SK-N-SH treated with all-trans-retinoic acid at 6 μM for 48 hours (cell line): ENCODE measurements at regions not wholly inside any gene's neighbourhood (a gene's known extent, or its start where the extent isn't known, plus 50 kb on each side); places are given as distances from the start of the nearest gene placed in this dataset.

Experiments used
- ATAC-seq: fragments of 200-7000 bp; cut with Tn5 transposase; 3 replicates; pipeline ENCODE4 v1.9.1; 2020; ENCODE audit warnings: mild to moderate bottlenecking, moderate library complexity
- ARNTL ChIP-seq: fragments of 450-650 bp; formaldehyde crosslinking; IDR thresholded peaks from 2 replicates; pipeline ENCODE4 v1.5.0; 2020; ENCODE audit warnings: low read depth, mild to moderate bottlenecking, moderate library complexity, borderline replicate concordance
- BACH2 ChIP-seq: fragments of 250-450 bp; sonication (Bioruptor Pico); IDR thresholded peaks from 2 replicates; pipeline ENCODE4 v1.9.0; 2021; ENCODE audit warnings: mild to moderate bottlenecking, borderline replicate concordance
- CSDC2 ChIP-seq: fragments of 250-450 bp; sonication (Bioruptor Pico); IDR thresholded peaks from 2 replicates; pipeline ENCODE4 v1.5.0; 2020; ENCODE audit warnings: mild to moderate bottlenecking, moderate library complexity
- CSRNP3 ChIP-seq: fragments of 250-450 bp; sonication (Bioruptor Pico); IDR thresholded peaks from 2 replicates; pipeline ENCODE4 v1.5.1; 2021; ENCODE audit warnings: mild to moderate bottlenecking, moderate library complexity
- ESRRG ChIP-seq: fragments of 250-450 bp; sonication (Bioruptor Pico); IDR thresholded peaks from 2 replicates; pipeline ENCODE4 v1.6.1; 2021; ENCODE audit warnings: mild to moderate bottlenecking
- GLIS3 ChIP-seq: fragments of 250-450 bp; sonication (Bioruptor Pico); IDR thresholded peaks from 2 replicates; pipeline ENCODE4 v1.5.0; 2020; ENCODE audit warnings: mild to moderate bottlenecking, moderate library complexity
- ISL1 ChIP-seq: fragments of 250-450 bp; sonication (Bioruptor Pico); IDR thresholded peaks from 2 replicates; pipeline ENCODE4 v2.1.2; 2022; ENCODE audit warnings: mild to moderate bottlenecking, moderate library complexity
- OSR1 ChIP-seq: fragments of 250-450 bp; sonication (Bioruptor Pico); IDR thresholded peaks from 2 replicates; pipeline ENCODE4 v1.8.0; 2022; ENCODE audit warnings: moderate library complexity, mild to moderate bottlenecking, inconsistent platforms
- POU6F1 ChIP-seq: fragments of 250-450 bp; sonication (Bioruptor Pico); IDR thresholded peaks from 2 replicates; pipeline ENCODE4 v1.8.0; 2021; ENCODE audit warnings: low read depth, mild to moderate bottlenecking, moderate library complexity, borderline replicate concordance
- PPARA ChIP-seq: fragments of 250-450 bp; sonication (Bioruptor Pico); IDR thresholded peaks from 2 replicates; pipeline ENCODE4 v1.5.0; 2020; ENCODE audit warnings: mild to moderate bottlenecking, borderline replicate concordance
- RARB ChIP-seq: fragments of 250-450 bp; sonication (Bioruptor Pico); IDR thresholded peaks from 2 replicates; pipeline ENCODE4 v1.8.0; 2021; ENCODE audit warnings: mild to moderate bottlenecking, moderate library complexity
- SNAI2 ChIP-seq: fragments of 250-450 bp; sonication (Bioruptor Pico); IDR thresholded peaks from 2 replicates; pipeline ENCODE4 v1.5.0; 2020; ENCODE audit warnings: mild to moderate bottlenecking, moderate library complexity
- TCF4 ChIP-seq: fragments of 250-450 bp; sonication (Bioruptor Pico); IDR thresholded peaks from 2 replicates; pipeline ENCODE4 v1.8.0; 2021; ENCODE audit warnings: mild to moderate bottlenecking, moderate library complexity, borderline replicate concordance
- TSHZ2 ChIP-seq: fragments of 250-450 bp; sonication (Bioruptor Pico); IDR thresholded peaks from 2 replicates; pipeline ENCODE4 v1.5.0; 2020; ENCODE audit warnings: mild to moderate bottlenecking, moderate library complexity
- ZC3H10 ChIP-seq: fragments of 250-450 bp; sonication (Bioruptor Pico); IDR thresholded peaks from 2 replicates; pipeline ENCODE4 v1.5.1; 2021; ENCODE audit warnings: mild to moderate bottlenecking, moderate library complexity
- ZFP3 ChIP-seq: fragments of 250-450 bp; sonication (Bioruptor Pico); IDR thresholded peaks from 2 replicates; pipeline ENCODE4 v1.5.0; 2020; ENCODE audit warnings: mild to moderate bottlenecking, moderate library complexity
- ZFP30 ChIP-seq: fragments of 450-650 bp; formaldehyde crosslinking; IDR thresholded peaks from 2 replicates; pipeline ENCODE4 v1.5.0; 2022; ENCODE audit warnings: mild to moderate bottlenecking, moderate library complexity
- ZNF565 ChIP-seq: fragments of 450-650 bp; formaldehyde crosslinking; conservative IDR thresholded peaks from 2 replicates; pipeline ENCODE4 v1.5.0; 2020; ENCODE audit warnings: low read depth, mild to moderate bottlenecking, moderate library complexity
- ZNF70 ChIP-seq: fragments of 450-650 bp; formaldehyde crosslinking; IDR thresholded peaks from 2 replicates; pipeline ENCODE4 v1.5.0; 2020; ENCODE audit warnings: mild to moderate bottlenecking, moderate library complexity
- ZNF8 ChIP-seq: fragments of 450-650 bp; formaldehyde crosslinking; IDR thresholded peaks from 2 replicates; pipeline ENCODE4 v1.5.0; 2020; ENCODE audit warnings: mild to moderate bottlenecking, moderate library complexity

DNA sequence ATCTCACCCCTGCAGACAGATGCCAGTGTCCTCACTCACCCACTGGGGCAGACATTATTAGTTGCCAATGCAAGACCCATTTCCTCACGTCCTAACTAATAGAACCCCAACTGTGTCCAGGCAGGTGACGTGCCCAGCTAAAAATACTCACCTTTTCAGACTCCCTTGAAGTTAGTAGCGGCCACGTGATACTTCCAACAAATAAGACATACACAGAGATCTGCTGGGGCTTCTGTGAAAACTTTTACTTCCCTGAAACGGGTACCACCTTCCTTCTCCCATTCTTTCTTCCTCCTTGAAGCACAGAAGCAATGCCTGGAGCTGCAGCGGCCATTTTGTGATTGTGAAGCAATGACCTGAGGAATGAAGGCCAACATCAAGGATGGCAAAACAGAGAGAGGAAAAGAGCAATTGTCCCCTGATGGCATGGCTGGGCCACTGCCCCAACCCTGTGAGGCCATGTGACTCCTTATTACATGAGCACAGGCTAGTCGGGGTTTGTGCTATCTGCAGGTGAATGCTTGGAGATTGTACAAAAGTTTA lies 74.4 kb upstream of the TMPRSS2 start:
- TF ChIP-seq OSR1 (CRISPR knock-in tag) (no peak), GLIS3 (CRISPR knock-in tag) (no peak), SNAI2 (no peak), TSHZ2 (CRISPR knock-in tag) (no peak), PPARA (CRISPR knock-in tag) (no peak), ZFP30 (CRISPR knock-in tag) (no peak), CSDC2 (no peak), ARNTL (CRISPR knock-in tag) (no peak), ZC3H10 (no peak)
- TF ChIP-seq, all 23 proteins: peak for 0
- no peak for ATAC-seq

DNA sequence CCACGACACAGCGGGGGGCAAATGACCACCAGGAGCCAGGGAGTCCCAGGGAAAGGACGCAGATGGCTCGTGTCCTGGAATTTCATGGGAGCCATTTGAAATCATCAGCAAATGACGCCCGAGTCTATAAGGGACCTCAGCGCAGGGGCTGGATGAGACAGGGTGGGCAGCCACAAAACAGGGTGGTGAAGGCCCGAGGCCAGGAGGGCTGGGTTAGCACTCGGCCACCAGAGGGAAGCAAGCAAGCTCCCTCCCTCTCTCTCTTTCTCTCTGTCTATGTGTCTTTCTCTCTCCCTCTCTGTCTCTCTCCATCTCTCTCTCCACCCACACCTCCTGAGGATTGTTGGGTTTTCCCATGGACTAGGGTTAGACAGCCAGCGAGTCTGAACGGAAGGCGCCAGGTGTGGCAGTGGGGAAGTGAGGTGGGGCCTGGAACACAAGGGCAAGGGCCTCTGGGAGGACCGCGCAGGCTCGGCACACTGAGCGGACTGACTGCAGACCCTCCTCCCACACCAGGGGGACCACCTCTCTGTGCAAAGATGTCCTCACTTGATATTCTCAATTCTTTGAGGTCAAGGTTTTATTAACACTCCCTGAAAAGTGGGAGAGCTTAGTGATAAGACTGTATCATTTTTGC lies 73.8 kb upstream of the TMPRSS2 start:
- no peak for ATAC-seq
- no peak for TF ChIP-seq ZNF70 (CRISPR knock-in tag)
- TF ChIP-seq ZNF565 (CRISPR knock-in tag): no peak
- TF ChIP-seq ZFP3 (CRISPR knock-in tag): no peak
- no peak for TF ChIP-seq ZC3H10
- no peak for TF ChIP-seq ISL1 (CRISPR knock-in tag)
- no peak for TF ChIP-seq ZFP30 (CRISPR knock-in tag)
- no peak for TF ChIP-seq ARNTL (CRISPR knock-in tag)
- TF ChIP-seq PPARA (CRISPR knock-in tag): no peak
- no peak for TF ChIP-seq POU6F1 (CRISPR knock-in tag)
- no peak for TF ChIP-seq CSDC2
- TF ChIP-seq TCF4 (CRISPR knock-in tag): no peak
- TF ChIP-seq OSR1 (CRISPR knock-in tag): no peak
- TF ChIP-seq ESRRG: no peak
- no peak for TF ChIP-seq ZNF8 (CRISPR knock-in tag)

DNA sequence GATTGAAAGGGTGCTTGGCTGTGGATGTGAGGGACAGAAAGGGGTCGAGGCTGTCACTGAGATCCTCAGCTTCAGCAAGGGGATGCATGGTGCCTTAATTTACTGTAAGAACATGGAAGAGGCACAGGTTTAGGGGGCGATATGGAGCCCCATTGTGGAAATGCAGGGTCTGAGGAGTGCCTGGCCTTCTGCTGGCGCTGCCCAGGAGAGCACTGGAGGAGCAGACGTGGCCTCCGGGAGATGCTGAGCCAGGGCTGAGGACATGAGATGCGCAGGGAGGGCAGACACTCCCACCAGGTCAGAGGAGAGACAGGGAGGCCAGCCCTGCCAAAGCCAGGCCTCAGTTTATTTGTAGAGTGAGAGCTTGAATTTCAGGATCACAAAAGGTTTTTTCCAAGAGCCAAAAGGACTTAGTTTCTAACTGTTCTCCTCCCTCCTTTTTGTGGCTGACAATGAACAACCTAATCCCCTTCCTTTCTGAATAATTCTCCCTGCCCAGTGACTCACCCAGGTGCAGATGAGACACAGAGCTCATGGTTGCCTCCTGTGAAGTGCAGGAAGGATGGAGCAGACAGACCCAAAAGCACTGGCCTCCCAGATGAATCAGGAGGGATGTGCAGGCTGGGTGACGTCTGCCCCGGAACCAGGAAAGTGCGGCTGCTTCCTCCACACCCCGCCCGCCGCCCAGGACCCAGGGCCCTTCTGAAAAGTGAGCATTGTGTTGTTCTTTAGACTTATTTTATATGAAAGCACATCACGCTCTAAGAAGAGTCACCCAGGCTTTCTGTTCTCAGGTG lies 73.0 kb upstream of the TMPRSS2 start:
- ATAC-seq: no peak
- no peak for TF ChIP-seq ESRRG
- TF ChIP-seq ARNTL (CRISPR knock-in tag): no peak
- no peak for TF ChIP-seq ZNF565 (CRISPR knock-in tag)
- TF ChIP-seq ZFP30 (CRISPR knock-in tag): no peak
- TF ChIP-seq, all 23 proteins: peak for 0

DNA sequence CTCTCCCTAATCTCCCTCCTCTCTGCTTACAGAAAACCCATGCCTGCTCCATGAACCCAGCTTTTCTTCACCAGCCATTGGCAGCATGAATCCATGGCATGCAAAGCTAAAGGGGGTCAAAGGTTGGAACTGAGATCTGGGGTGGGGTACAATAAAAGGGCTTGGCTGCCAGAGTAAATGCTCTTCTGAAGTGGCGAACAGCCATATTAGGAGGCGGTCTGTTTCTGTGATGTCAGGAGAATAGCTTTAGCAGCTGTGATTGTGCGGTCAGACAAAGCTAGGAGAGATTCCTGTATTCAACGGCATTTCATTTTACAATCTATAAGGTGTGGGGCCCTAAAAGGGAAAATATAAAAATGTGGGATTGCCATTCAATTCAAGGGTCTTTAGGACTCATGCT lies 71.7 kb upstream of the TMPRSS2 start:
- no peak for ATAC-seq
- TF ChIP-seq RARB (CRISPR knock-in tag) (no peak), ZFP3 (CRISPR knock-in tag) (no peak), TSHZ2 (CRISPR knock-in tag) (no peak), BACH2 (CRISPR knock-in tag) (no peak), TCF4 (CRISPR knock-in tag) (no peak), ISL1 (CRISPR knock-in tag) (no peak), CSRNP3 (CRISPR knock-in tag) (no peak)
